Middle frontal gyrus (tissue), 1 donor: ENCODE measurements at regions not wholly inside any gene's neighbourhood (a gene's known extent, or its start where the extent isn't known, plus 50 kb on each side); places are given as distances from the start of the nearest gene placed in this dataset.

Source experiments
- DNase-seq: peaks from one replicate; pipeline ENCODE4 v3.0.0-alpha.2; 2015; ENCODE audit warnings: low spot score; ENCODE audit errors: extremely low spot score

GRCh38 chr6:167576050-167576741 is 250.5 kb upstream of the AFDN start:
- DNase-seq: no peak

GRCh38 chr6:167576828-167577503 is 249.7 kb upstream of the AFDN start:
- DNase-seq: no peak

DNA sequence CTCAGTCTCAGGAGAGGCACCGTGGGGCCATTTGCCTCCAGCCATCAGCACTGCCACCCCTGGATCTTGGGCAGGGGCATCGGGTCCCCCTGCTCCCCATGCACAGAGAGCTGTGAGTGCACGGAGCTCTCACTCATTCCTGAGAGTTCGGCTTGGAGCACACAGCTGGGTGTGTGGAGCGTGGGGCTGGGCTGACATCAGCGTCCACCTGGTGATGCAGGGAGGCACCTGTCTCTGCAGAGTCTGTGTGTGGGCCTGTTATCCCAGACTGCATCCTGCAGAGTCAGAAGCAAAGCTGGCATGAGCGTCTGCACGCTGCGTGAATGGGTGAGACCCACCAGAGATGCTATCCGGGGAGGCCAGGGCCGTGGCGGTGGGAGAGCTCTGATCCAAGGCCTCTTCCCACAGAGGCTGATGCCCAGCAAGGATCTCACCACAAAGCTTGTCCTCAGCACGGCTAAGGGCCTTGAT is 248.8 kb upstream of the AFDN start:
- DNase-seq: no peak

- no peak for DNase-seq
These were observed 248.3 kb upstream of the AFDN start for GRCh38 chr6:167578371-167578901.

GRCh38 chr6:167579806-167580618 is 246.7 kb upstream of the AFDN start:
- no peak for DNase-seq

- DNase-seq: no peak
These were observed 246.1 kb upstream of the AFDN start for GRCh38 chr6:167580619-167580911.

DNA sequence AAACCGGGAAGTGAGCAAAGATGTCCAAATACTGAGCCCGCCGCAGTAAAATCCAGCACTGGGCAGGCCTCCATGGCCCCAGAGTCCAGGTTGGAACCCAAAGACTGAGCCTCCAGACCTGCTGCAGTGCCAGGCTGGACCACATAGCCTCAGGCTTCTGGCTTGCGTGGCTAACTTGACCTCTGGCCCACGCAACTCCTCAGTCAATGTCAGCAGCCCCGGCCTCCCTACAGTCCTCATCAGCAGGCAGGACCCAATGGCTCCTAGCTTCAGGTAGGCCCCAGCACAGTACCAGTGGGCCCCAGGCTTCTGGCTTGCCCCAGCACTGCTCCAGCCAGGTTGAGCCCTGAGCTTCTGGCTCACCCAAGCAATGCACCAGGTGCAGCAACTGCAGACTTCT is 245.1 kb upstream of the AFDN start:
- DNase-seq: no peak

DNA sequence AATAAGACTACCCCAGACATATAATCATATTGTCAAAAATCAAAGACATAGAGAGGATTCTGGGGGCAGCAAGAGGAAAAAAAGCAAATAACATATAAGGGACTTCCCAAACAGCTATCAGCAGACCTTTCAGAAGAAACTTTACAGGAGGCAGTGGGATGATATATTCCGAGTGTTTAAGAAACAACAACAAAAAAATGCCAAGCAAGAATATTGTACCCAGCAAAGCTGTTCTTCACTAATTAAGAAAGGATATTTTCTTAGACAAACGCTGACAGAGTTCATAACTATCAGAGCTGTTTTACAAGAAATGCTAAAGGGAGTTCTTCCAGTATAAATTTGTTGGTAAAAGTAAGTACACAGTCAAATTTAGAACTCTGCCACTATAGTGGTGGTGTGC is 243.3 kb upstream of the AFDN start:
- DNase-seq: no peak

DNA sequence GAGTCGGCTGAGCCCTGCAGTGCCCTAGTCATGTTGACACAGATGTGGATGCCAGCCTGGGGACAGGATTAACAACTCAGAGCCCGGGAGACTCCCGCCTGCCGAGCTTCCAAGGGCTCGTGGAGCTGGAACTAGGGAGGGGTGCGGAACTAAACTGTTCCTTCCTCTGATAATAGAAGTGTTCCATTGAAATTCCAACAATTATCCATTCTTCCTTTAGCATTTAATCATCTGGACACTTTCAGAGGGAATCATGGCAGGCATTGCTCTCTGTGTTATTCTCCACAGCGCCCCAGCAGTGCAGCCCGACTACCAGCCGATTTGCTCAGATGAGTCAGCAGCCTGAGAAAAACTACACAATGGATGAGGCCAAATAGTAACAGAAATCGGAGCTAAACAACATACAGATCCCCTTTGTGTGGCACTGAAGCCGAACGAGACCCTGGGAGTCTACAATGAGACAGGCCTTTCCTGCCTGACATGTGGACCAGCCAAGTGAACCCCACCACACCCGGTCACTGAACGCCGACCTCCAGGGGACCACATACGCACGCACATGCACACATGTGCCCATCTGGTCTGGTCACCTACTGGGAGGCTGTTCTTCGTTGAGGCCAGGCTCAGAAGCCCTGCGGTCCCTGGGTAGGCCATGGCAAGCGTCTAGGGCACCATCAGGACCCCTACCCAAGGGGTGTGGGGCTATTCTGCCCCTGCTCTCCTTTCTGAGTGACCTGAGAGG is 238.4 kb upstream of the AFDN start:
- DNase-seq: no peak

GRCh38 chr6:167588920-167589614 is 237.6 kb upstream of the AFDN start:
- DNase-seq: no peak

DNA sequence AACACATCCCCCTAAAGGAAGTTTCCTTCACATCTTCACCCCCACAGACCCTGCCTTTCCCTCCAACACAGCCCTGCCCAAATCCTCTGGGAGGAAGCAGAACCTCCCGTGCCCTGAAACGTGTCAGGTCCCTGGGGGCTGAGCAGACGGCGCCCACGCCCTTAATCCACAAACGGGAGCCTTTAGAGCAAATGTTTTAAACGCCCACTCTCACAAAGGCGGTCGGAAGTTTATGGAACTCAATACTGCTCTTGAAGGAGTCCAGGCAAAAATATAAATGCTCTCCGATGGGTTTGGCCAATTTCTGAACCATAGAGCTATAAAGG is 237.1 kb upstream of the AFDN start:
- DNase-seq: no peak

DNA sequence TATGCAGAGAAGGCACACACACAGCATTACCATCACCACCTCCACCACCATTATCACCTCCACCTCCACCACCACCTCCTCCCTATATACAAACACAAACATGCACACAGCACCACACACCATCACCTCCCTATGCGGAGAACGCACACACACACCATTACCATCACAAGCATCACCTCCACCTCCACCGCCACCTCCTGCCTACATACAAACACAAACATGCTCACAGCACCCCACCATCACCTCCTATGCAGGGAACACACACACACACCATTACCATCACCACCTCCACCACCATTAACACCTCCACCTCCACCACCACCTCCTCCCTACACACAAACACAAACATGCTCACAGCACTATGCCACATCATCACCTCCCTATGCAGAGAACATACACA is 236.5 kb upstream of the AFDN start:
- no peak for DNase-seq
